HG03469 (cell line): ENCODE measurements at regions not wholly inside any gene's neighbourhood (a gene's known extent, or its start where the extent isn't known, plus 50 kb on each side); places are given as distances from the start of the nearest gene placed in this dataset.
"Not testable (repeated sequence)": the region's sequence is repeated elsewhere in the genome, so short reads cannot be mapped to it uniquely, and the experiment has no call there.

Experiments used
- ATAC-seq: cut with Tn5 transposase; IDR thresholded peaks from one replicate; pipeline ENCODE4 v1.9.1; 2021; ENCODE audit warnings: mild to moderate bottlenecking, moderate library complexity, moderate number of reproducible peaks; ENCODE audit not compliant: unreplicated experiment

DNA sequence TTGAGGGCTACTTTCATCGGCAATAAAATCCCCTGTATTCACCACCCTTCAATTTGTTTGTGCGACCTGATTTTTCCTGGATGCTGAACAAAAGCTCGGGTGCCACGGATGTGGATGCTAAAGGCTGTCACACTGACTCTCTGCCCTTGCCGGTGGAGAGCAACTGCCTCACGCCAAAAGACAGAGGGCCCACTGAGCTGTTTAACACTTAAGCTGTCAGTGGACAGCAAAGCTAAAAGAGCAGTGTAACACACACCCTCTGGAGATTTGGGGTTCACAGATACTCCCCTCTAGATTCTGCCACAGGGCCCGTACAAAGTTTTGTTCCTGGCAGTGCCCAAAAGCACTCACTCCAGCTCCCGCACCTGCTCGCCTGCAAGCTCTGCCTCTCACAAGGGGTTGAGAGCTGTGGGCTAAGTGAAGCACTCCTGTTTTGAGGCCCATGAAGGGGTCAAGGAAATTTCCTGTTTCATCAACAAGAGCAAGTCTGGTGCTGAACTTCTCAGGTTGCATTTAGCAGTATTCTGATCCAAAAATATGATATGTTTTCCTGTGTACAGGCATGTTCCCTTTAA lies 1571.9 kb downstream of the ADGRL3 start:
- no peak for ATAC-seq

DNA sequence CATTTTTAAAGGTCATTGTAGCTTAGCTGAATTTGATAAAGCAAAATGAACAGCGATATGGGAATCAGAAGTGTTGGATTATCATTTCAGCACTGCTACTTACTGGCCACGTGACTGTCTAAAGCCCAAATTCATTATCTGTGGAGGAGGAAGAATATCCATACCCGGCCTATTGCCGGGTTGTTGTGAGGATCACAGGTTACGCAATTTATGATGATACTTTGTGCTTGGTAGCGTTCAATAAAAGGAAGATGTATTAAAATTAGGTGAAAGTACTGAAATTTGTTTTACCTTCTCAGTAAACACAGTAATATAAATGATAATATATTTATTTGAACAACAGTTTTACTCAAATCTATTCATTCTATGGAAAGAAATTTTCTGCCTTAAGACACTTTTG lies 1540.2 kb downstream of the ADGRL3 start:
- no peak for ATAC-seq

DNA sequence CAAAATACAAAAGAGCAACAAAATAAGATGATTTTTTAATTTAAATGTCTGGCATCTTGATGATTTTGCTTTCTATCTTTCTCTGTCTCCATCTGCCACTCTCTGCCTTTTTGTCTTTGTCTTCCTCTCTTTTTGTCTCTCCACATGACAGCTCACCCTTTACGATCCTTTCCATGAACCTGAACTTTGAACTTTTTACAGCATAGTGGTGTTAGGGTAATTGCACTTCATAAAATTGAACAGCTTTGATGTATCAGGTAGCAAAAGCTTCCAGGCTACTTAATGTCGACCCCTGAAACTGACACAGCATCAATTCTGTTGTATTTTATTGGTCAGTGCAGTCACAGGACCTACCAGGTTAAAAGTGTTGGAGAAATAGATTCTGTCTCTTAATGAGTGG lies 1517.0 kb downstream of the ADGRL3 start:
- ATAC-seq = no peak

DNA sequence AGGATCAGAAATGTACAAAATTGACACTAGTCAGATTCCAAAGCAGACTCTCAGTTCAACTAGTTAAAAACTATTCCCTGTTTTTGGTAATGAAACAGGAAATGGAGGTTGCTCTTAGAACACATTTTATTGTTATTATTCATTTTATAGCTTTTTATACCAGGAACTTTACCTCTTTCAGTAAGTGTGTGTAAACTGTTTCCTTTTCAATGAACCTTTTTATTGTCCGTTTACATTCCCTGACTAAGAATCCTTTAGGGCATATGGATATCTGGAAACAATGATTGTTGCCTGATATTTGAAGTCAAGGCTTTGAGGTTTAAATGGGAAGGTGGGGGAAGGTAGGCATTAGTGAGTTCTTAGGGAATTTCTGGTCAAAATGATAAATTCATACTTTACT lies 1511.4 kb downstream of the ADGRL3 start:
- no peak for ATAC-seq

DNA sequence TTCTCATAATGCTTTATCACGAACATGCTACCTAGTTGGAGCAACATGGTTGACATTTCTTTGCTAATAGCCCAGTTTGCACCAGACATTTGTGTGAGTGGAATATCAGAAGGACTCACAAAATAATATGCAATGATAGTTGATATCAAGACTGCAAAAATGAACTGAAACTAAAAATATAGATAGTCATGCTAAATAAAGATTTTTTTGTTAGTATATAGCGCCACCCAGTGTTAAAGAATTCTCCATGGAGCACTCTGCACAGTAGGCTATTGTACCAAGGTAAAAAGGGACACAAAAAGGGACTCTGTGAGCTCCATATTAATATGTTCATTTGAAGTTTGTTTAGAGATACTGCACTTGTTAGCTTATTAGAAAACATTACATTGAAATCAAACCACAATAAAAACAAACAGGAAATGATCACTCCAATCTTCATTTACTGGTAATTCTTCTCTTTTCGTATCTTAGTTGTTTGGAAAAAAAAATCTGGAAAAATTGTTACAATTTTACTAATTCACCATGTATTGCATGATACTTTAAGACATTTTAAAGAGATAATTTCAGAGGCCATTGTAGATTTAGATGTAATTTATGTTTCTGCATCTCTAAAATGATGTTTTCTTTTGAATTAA lies 1509.6 kb downstream of the ADGRL3 start:
- ATAC-seq = no peak

DNA sequence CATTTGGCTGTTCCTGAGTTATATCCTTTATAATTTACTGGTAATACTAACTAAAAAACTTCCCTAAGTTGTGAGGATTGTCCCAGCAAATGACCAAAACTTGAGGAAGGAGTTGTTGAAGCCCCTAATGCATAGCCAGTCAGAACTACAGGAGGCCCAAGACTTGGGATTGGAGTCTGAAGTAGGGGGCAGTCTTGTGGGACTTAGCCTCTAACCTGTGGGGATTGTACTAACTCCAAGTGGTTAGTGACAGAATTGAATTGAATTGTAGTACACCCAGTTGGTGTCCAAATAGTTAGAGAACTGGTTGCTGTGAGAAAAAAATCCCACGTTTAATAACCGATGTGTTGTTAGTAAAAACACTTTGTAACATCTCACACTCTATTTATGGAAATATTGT lies 1506.3 kb downstream of the ADGRL3 start:
- no peak for ATAC-seq

DNA sequence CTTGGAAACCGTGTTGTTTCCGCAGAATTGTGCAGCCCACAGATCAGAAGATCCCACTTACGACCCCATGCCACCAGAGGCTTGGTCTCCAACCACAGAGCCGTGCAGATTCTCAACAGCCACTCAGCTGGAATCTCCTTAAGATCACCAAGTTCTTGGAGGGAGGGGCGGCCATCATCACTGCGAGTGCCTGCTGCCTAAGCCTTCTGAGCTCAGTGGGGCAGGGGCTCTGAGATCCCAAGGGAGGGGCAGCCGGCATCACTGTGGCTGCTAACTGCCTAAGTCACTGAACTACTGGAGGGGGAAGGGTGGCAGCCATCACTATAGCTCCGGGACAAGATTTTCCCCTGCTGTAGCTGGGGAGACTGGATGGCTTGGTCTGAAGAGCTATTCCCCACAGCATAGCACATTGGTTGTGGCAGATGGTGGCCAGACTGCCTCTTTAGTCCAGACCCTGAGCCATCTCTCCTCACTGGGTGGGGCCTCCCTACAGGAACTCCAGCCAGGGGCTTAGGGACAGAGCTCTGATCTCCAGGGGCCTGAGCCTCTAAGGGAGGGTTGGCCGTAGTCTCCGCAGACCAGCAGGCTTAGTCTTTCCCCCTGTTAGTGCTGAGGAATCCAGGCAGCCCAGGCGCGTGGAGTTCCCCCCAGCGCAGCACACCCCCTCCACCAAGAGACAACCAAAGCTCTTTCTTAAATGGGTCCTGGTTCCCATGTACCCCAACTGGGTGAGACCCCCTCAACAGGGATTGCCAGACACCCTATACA lies 1483.9 kb downstream of the ADGRL3 start:
- no peak for ATAC-seq

DNA sequence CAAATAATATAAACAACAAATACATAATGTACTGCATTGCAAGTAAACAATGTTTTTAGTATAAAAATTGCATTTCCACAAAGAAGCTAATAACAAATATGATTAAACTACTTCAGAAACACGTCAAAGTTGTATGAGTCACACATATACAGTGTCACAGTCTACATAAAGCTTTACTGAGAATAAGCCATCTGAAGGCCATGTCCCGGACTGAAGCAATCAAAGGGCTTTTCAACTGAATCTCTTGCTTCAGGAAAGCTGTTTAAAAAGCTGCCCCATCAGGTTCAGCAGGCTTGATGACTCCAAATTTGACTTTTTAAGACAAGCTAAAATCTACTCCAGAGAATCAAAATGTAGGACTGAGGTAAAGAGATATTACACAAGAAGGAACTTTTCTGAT lies 1476.8 kb downstream of the ADGRL3 start:
- no peak for ATAC-seq

DNA sequence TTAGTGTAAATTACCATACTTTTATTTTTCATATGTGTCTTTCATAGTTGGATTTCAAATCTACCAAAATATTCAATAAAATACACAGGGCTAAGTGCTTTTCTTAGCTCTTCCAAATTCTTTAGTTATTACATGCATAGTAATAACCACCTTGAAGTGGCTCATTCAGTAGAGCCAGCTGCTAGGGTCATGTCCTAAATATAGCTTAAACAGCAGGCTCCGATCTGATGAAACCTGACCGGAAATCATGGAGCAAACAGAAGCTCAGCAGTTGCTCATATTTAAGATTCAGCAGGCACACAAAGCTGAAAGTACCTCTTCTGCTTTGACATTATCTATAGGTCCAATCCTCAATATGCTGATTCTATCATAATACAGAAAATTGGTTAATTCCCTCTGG lies 1470.4 kb downstream of the ADGRL3 start:
- no peak for ATAC-seq

DNA sequence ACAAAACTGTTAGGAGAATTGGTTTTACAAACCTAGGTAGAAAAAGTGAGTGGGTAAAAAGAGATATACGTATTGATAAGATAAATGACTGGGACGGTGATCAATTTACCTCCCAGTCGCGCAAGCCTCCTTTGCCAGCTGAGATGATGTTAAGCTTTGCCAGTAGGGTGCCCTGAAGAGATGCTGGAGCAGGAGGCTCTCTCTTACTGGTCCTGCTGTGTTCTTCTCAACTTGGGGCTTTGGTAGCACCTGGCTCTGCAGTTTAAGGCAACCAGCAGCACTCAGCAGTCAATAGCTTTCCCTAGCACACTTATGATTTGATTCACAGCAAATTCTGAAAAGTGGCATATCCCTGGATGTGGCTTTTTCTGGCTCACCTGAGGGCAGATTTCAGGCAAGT lies 1461.7 kb downstream of the ADGRL3 start:
- no peak for ATAC-seq

DNA sequence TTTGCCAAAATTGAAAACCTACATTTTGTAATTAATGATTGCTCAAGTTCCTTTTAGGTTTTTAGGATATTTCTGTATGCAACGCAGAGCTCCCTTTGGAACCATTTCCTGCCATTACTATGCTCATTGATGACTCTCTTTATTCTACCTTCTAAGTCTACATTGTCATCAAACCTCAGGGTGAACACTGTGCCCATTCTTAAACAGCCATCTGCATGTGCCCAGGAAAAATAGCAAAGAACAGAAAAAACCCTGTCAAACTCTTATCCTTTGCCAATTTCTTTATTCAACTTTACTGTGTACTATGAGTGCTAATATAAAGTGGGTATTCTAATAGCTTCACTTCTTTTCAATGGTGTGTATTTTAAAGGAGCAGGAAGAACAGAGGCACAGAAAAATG lies 1455.9 kb downstream of the ADGRL3 start:
- ATAC-seq = no peak

DNA sequence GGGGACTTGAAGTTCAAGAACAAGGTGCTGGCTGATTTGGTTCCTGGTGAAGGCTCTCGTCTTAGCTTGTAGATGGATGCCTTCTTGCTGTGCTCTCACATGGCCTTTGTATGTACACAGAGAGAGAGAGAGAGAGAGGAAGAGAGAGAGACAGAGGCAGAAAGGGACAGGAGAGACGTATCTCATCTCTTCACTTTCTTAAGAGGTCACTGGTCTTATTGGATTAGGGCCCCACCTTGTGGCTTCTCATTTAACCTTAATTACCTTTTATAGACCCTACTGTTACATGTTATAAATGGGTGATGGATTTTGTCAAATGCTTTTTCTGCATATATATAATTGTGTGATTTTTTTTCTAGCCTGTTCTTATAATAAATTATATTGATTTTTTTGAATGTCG lies 1444.2 kb downstream of the ADGRL3 start:
- ATAC-seq = no peak

DNA sequence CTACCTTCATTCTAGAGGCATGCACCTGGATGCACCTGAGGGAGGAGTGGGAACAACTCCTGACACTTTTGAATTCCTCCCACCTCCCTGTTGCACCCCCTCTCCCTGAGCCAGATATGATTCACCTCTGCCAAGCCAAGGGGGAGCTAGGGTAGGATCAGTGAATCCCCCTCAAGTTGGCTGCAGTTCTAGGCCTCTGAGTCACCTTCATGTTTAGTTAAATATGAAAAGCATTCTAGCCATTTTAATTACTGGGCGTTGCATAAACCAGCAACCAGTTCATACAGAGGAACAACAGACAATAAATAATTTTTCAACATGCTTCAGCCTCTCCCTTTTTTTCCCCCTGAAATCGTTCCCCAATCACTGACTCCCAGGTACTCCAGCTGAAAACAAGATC lies 1440.2 kb downstream of the ADGRL3 start:
- ATAC-seq = no peak

DNA sequence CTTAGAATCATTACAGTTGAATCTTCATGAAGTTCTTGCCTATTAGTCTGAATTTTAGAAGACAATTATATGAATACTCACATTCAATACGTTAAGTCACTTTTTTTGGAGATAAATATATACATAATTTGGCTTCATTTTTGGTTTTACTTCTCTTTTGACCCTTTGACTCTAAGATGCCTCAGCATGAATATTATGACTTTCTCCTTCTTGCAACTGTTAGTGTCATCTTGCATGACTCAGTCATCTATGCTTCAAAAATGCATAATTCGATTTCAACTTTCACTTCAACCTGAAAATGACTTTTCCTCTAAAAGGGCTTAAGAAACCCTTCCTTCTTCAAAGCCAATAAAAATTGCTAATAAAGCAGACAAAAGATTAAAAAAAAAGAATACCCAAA lies 1427.5 kb downstream of the ADGRL3 start:
- ATAC-seq = no peak

DNA sequence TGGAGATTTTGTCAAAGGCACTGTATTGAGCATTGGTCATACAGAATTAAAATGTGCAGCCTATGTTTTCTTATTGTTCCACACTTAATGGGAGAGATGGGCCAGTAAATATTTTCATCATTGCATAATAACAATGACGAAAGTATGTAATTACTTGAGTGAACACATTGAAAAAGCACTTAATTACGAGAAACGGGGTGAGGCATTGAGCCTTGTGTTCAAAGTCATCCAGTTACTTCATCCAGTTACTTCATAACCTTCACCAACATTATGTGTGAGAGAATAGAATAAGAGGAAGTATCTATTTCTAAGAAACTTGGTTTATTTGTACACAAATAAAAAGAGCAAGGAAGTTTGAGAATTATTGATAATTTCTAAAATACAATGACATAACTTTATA lies 1427.0 kb downstream of the ADGRL3 start:
- ATAC-seq = no peak

DNA sequence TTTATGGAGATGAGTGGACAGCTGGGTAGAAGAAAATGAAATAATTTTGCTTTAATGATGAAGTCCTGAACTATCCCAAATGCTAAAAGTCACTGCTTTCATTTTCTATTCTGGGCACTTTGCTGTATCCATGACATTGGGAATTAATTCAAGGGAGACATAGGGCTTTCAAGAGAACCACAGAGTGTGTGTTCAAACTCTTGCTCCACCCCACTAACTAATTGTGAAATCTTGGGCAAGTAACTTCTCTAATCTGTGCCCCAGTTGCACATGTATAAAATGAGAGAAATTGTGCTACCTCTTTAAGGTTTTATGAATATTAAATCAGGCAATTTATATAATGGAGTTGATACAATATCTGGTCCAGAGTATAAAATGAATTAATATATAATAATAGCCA lies 1422.0 kb downstream of the ADGRL3 start:
- no peak for ATAC-seq

DNA sequence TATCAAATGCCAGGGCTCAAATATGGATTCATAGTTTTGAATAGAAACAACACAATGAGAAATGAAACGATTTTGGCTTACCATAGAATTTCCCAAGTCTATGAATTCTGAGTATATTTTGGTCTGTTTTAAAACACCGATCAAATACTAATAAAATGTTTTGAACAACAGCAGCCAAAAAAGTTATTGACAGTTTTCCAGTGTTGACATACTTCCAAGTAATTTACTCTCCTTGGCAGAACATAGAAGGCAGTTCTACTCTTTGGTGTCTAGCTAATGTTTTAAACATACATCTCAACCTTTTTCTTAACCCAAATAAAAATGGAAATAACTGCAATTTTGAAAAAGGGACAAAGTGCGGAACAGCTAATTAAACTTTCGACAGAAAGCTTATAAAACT lies 1419.8 kb downstream of the ADGRL3 start:
- no peak for ATAC-seq

DNA sequence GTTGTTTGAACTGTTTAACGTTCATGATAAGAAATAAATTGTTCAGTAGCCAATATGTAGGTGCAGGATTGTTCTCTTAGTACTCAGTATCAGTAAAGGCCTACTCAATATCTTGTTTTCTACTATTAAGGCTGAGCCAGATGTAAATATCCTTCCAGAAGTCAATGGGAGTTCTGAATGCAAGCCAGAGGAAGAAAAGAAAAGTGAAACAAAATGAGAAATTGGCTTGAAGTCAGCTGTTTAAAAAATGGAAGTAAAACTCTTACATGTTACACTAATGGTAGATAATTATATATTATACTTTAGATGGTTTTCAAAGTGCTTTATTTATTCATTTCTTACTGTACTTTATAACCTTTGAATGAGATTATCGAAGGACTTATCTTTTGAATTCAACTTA lies 1417.9 kb downstream of the ADGRL3 start:
- no peak for ATAC-seq

DNA sequence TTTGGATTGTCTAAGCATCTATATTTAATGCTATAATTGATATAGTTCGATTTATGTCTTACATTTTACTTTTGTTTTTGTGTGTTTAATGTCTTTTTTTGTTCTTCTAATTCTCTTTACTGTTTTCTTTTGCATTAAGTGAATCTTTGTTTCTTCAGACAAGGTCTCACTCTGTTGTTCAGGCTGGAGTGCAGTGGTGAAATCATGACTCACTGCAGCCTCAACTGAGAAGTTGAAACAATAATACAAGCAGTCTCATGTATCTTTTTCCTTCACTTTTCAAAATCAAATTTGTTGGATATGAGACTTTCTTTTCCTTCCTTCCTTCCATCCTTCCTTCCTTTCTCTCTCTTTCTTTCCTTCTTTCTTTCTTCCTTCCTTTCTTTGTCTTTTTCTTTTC lies 1401.6 kb downstream of the ADGRL3 start:
- no peak for ATAC-seq

DNA sequence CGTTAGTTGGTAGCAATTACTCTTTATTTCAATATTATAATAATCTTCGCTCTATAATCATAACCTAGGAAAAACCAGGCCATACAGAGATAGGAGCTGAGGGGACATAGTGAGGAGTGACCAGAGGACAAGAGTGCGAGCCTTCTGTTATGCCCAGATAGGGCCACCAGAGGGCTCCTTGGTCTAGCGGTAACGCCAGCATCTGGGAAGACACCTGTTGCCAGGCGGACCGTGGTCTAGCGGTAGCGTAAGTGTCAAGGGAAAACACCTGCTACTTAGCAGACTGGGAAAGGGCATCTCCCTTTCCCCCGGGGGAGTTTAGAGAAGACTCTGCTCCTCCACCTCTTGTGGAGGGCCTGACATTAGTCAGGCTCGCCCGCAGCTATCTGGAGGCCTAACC lies 1395.1 kb downstream of the ADGRL3 start:
- ATAC-seq = not testable (repeated sequence)

DNA sequence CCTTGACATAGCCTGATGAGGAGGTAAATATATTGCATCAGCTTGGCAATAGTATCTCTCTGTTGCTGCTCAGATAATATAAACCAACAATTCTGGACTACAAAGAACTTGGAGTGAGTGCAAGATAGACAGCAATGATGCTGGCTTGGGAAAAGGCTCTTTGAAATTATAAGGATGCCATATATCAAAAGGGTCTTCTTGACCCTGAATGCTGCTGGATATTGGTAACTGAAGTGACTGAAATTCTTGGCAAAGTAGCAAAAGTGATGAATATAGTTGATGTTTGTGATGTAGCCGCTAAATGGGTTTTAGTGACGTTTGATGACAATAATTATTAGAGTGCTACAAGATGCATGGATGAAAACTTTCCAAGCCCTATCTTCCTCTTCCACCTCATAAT lies 1391.6 kb downstream of the ADGRL3 start:
- ATAC-seq = no peak

DNA sequence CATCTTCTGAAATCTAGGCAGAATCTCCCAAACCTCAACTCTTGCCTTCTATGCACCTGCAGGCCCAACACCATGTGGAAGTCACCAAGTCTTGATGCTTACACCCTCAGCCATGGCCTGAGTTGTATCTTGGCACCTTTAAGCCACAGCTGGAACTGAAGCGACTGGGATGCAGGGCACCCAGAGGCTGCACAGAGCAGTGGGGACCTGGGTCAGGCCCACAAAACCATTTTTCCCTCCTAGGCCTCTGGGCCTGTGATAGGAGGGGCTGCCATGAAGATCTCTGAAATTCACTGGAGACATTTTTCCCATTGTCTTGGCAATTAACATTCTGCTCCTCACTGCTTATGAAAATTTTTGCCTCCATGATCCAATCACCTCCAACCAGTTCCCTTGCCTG lies 1388.5 kb downstream of the ADGRL3 start:
- ATAC-seq = no peak
